GM19397 (cell line): ENCODE measurements at regions not wholly inside any gene's neighbourhood (a gene's known extent, or its start where the extent isn't known, plus 50 kb on each side); places are given as distances from the start of the nearest gene placed in this dataset.

Experiments
- ATAC-seq: cut with Tn5 transposase; IDR thresholded peaks from one replicate; pipeline ENCODE4 v1.9.1; 2021; ENCODE audit warnings: mild to moderate bottlenecking, moderate library complexity; ENCODE audit not compliant: unreplicated experiment

DNA sequence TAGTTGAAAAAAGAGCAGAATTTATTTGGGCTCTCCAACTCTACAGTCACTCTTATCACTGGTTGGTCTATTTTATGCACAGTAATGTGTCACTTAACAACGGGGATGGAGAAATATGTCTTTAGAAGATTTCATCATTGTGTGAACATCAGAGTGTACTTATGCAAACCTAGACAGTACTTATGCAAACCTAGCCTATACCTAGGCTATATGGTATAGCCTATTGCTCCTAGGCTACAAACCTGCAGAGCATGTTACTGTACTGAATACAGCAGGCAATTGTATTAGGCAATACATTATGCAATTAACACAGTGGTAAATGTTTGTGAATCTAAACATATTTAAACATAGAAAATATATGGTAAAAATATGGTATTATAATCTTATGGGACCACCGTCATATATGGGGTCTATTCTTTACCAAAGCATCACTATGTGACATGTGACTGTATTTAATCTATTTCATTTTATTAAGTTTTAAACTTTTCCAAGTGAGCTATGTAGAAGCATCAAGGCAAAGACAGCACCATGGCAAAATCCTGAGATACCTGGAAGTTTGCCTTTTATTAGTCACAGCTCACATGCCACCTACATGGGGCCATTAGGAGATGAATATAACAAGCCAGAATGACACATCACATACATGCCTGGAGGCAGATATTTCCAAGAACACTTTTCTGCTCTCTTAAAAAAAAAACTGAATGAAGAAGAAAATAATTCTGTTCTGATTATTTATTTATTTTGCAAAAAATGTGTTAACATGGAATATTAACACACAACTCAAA is 537.4 kb downstream of the TUSC7 start:
- no peak for ATAC-seq

DNA sequence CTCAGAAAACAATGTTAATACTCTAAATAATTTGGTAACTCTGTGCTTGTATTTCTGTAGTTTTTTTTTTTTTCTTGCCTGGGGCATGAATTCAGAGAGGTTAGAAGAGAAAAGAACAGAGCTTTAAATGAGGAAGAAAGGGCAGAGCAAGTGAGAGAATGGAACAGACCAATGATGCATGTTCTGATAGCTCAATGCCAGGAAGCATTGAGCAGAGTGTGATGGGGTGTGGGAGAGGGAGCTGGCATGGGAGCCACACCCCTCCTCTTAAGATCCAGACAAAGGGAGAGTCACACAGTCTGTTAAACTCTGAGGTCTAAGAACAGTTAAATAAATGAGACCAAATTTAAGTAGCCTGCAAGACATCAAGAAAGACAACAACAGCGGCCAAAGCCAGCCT is 538.6 kb downstream of the TUSC7 start:
- no peak for ATAC-seq

DNA sequence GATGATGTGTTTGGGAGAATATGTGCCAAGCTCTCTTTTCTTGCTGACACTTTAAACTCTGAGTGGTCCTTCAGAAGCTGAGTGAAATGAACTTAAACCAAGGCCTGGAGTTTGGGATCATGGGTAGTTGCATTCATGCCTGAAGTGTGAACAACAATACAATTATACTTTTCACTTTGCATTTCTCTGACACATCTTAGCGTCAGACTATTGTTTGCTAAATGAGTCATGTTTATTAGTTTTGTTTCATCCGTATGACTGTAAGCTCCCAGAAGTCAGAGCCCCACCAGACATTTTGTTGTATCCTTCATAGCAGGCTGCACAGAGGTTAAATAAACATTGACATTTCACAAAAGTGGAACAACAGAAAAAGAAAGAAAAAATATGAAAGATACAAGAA is 542.6 kb downstream of the TUSC7 start:
- ATAC-seq, result no peak

DNA sequence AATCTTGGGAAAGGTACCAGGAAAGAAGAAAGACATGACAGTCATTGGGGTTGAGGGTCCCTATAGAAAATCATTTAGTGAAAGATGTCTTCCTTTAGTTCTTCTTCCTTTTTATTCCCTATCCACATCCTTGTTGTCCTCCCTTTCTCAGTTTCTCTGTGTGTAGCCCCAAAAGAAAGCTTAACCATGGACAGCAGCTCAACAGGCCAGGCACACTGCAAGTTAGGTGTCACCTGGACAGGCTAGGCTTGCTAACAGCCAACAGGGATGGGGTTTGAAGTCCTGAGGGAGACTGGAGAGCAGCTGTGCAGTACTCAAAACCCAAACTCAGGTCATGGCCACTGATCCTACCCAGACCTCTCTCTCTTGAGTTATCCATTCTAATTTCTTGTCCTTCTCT is 543.1 kb downstream of the TUSC7 start:
- no peak for ATAC-seq

DNA sequence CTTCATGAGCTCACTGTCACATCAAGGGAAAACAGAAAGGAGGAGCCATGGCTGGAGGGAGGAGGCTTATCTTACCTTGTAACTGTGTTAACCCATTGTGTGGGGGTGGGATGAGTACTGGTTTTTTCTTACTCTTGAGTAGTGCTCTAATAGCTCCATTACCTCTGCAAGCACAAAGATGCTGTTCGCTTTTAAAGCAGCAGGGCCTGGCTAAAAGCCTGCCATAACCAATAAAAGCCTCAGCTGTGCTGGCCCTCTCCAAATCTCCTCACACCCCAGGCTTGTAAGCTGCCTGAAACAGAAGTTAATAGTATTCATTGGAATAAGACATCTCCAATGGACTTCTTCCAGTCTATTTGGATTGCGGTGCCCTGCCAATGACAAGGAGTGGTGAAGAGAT is 544.1 kb downstream of the TUSC7 start:
- no peak for ATAC-seq

DNA sequence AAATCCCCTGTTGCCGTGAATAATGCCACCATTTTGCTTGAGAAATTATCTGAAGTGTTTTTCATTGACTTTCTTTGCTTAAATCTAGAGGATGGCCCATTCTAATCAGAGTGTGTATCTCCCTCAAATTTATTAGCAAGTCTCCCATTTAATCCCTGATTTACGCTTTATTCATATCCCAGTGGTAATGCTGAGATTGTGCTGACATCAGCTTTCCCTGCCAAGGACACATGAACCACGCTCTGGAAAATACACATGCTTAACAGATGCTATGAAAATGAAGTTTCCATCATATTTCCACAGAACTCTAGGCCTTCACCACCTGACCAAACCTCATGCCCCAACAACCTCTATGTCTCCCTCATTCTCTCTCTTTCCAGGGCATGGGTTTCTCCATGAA is 545.4 kb downstream of the TUSC7 start:
- ATAC-seq, result no peak

DNA sequence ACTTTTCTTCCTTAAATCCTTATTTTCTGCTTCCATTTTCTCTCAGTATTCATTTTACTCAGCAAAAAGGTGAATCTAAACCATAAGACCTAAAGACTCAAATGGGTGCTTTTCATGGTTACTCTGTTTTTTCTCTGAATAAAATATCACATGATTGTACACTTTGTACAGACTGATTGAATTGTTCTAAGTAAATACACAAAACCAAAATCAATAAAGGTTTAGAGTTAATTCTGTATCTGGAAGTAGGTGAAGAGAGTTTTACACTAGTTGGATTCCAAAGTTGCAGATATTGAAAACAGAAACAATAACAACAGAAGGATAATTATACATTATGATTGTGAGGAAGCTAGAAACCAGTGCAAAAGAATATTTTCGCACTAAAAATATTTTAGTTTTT is 546.2 kb downstream of the TUSC7 start:
- no peak for ATAC-seq

DNA sequence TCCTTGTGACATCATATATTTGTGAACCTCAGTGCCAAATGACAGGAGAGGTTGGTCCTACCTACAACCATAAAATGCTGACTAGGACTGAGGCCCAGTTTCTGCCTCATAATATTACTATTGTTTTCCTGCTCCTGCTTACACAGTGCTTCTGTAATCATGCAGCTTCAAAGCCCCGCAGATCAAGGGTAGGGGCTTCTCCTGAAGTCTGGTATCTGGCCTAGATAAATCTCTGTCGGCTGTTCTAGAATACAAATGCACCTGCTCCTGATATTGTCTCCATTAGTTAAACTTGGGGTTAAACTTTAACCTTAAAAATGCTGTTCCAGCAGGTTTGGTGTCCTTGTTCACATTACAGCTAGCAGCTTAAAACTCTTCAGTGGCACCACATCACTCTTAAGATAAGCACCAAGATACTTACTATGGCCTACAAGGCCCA is 552.4 kb downstream of the TUSC7 start:
- no peak for ATAC-seq

DNA sequence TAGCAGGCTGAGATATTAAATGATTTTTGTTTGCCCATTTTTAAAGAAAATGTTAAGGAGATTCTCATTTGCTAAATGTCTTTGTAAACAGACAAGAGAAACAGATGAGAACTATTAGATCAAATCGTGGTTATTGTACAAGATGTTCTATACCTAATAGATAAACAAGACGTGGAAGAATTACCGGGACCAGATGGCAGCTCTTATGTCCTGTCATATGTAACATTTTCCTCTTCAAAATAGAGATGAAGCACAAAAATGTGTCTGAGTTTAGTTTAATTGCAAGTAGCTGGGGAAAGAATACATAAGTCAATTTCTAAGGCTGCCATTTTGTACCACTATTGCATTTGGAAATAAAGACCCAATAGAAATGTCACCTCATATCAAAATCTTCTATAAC is 553.7 kb downstream of the TUSC7 start:
- no peak for ATAC-seq

DNA sequence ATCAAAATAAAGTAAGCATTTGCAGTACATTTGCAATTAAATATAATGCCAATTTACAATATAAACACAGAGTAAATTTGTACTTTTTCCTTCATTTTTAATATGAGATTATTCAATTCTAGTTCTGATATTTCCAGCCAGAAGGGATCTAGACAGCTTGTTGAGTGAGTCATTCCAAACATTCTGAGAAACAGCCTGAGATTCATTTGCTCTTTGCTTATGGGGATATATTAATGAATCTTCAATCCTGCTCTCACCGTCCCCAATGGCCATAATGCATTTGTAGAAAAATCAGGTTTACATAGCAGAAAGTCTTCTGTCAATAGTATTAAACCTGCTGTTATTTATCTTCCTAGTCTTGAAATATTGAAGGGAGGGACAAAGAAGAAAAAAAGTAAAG is 554.2 kb downstream of the TUSC7 start:
- ATAC-seq, result no peak

DNA sequence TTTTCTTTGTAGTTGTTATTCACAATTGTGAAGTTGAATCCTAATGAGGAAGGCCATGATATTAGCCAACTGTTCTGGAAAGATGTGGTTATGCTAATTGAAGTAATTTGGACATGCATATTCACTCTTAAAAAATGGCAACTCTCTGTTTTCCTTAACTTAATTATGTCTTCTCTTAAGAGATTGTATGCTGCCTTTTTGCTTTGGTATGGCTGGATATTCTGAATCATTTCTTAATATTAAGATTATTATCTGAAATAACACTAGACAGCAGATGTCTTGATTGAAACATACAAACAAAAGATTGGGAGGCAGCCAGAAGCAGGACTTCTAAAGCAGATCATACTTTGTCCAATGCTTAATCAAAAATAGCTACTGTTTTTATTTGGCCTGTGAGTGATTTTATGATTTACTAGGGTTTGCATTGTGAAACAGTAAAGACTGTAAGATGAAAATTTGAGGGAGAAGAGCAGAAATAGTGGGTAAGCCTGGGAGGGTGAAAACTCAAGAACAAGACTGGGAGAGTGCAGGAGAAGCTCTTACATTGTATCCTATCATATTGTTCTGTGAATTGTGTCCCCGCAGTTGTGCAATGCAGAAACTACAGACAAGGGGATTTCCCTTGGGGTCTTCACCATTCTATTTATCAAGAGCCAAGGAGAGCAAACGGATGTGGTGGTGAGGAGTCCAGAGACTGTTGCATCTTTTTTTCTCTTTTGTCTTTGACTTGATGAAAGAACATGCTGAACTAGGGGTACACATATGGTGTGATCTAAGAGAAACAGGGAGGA is 554.8 kb downstream of the TUSC7 start:
- no peak for ATAC-seq

DNA sequence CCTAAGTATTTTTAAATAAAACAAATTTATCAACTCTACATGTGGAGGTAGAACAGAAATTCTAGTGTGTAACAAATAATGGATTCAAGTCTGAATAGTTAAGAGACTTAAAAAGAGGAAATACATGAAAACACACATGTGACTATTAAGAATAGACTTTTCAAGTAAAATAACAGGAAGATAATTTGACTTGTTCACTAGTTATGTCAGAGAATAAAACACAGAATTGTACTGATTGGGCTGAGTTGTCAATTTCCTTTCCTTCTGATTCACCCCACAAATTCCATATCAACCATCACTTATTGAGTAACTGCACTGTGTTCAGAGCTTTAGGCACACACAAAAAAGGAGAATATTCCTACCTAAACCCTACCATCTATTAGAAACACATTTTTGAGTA is 557.2 kb downstream of the TUSC7 start:
- ATAC-seq, result no peak

DNA sequence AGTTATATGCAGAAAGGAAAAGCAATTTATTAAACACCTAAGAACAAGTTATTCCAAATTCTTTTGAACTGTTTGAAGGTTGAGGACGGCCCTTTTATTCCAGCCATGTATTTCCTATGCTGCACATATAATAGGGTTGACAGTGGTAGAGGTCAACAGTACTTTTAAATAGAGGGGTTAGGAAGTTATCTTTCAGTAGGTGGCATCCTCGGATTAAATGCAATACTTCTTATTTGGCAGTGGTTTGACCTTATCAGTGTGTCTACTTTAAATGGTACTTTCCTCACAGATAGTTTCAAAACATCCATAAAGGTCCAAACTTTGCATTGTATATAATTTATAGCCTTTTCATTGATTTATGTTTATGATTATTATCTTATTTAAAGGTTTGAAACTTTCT is 558.7 kb downstream of the TUSC7 start:
- ATAC-seq, result no peak

DNA sequence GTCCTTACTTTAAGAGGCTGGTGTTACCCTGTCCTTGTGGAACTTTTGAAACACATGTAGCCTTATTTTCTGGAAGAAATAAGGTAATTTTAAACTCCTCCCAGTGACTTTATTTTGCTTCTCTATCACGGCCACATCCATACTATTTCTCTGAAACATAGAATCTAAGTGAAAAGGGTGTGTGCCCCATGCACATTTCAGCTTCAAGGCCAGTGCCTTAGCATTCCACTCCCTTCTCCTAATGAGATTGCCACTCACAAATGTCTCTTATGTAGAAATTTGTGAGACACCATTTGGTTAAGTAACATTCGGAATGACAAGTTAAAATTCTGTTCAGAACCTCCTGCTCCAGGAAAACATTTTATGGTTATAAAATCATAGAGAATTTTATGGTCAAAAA is 562.7 kb downstream of the TUSC7 start:
- ATAC-seq, result no peak

DNA sequence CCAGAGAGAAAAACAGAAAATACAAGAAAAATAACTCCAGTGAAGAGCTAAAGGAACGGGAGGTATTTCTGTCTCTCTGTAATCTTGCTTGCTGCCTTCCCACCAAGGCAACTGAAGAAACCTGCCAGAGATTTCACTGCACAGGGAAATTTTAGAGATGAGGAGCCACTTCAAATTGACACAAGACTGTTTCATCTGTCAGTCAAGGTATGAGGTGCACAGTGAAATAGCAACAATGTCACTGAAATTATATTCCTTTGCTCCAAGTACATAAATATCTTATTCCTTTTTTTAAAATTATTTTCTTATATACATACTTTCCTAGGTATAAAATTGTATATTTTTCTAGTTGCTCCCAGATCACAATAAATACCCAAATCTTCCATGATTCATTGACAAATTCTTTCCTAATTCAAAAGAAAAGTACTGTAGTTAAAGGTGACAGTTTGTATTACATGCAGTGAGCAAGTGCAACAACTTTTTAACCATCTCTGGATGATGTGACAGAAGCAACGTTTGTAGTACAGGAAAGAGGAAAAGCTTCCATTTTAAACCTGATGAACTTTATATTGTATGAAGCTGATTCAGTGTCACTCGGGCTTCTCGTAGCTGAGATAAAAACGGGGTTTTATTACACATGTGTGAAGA is 563.4 kb downstream of the TUSC7 start:
- no peak for ATAC-seq

DNA sequence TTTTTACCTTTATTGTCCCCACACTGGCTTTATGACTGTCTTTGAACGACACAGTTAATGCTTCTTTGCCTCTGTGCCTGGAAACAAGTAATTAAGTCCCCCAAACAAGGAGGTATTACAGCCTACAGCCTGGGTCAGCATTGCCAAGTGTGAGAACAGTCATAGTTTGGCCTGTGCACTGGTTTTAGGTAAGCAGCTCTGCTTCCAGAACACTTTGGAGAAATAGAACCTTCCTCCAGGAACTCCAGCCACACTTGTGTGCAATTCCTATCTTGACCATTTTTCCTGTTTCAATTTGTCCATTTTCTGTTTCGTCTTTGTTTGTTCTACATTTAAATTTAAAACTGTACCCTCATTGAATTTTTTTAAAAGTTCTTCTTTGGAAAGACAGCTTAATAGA is 568.2 kb downstream of the TUSC7 start:
- ATAC-seq, result no peak

DNA sequence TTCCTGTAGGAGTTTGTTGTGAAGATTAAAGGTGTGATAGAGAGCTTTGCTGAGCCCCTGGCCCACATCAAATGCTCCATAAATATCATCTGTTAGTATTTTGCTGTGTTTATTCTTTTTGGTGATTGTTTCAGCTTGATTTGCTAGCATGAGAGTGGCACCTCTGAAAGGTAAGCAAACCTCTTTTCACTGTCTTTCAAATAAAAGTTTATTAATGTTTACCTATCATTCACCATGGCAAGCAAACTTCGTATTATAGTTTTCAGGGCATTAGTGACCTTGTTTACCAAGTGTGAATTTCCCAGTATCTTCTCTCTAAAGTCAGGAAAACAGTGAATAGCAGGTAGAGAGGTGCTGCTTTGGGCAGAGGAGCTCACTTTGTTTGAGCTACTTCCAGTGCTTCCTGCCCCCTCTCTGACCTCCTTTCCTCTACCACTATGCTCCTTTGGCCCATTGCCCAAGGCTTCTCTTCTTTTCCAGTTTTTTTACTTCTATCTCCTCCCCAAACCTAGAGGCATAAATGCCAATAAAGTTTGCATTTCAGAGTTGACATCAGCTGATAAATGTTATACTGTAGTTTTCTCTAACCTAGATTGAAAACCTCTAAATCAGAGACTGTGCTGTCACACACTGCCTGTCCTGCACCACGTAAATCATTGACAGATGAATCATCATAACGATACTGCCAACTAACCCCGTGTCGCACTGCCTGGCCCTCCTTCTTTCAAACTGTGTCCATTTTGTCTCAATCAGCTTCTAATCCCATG is 569.0 kb downstream of the TUSC7 start:
- peak; percentile 99 for ATAC-seq

DNA sequence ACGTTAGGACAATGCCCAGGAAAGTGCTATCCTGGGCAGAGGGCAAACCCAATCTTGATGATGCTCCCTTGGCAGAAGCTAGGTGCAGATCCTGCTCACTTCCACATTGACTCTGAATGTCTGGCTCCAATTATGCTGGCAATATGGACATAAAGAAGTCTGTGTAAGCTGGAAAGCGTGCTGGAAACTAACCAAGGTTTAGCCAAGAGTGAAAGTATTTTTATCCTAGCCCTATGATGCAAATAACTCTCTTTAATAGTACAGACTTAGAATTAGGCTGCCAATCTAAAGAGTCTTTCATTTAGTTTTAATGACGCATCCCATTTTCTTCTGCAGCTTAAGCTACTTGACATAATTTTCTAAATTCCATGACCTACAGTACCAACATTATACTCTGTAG is 571.8 kb downstream of the TUSC7 start:
- no peak for ATAC-seq

DNA sequence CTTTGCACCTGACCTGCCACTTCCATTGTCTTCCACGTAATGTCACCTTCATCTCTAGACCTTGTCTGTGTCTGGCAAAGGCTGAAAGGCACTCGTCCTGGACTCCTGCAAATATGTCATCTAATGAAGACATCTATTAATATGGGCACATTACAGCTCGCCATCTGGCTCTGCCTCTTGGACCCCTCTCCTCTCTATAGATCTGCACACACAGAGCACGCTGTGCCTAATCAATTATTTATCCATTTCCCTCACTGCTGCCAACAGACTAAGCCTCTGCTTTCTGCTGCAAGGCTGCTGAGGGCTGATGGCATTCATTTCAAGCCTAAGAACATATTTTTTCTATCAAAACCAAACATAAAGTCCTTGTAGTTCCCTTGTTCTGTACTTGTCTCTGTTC is 573.0 kb downstream of the TUSC7 start:
- ATAC-seq, result no peak

DNA sequence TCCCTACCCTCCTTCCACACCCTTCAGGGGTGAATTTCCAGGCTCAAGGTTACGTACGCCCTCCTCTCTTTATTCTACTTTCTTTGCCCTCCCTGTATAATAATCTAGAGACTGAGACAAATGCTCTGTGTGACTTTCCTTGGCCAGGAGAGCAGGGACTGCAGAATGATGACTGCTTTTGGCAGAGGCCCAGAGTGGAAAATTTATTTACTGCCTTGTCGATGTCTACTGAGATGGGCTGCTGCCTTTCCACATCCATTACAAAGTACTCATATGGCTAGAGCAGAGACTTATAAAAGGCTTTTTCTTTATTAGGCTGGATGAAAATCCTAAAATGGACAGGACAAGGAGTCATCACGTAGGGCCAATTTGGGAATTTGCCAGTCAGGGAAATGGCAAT is 576.2 kb downstream of the TUSC7 start:
- no peak for ATAC-seq

DNA sequence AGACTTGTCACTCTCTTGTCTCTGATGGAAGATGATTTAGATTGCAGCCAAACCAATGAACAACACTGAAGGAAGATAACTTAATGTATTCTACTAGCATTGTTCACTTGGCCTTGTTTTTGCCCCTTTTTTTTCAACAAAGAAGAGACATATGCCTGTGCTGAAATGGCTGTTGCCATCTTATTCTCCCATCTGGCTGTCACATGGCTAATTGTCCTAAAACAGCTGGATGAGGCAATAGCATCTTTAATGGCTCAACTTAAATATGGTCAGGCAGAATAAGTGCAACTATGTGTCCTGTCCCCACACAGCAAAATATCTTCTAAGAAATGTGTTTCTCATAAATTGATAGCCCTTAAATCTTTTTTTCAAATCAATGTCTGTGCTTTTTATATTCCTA is 576.9 kb downstream of the TUSC7 start:
- ATAC-seq, result no peak
